ENCODE measurements at regions not wholly inside any gene's neighbourhood (a gene's known extent, or its start where the extent isn't known, plus 50 kb on each side); places are given as distances from the start of the nearest gene placed in this dataset.

DNA sequence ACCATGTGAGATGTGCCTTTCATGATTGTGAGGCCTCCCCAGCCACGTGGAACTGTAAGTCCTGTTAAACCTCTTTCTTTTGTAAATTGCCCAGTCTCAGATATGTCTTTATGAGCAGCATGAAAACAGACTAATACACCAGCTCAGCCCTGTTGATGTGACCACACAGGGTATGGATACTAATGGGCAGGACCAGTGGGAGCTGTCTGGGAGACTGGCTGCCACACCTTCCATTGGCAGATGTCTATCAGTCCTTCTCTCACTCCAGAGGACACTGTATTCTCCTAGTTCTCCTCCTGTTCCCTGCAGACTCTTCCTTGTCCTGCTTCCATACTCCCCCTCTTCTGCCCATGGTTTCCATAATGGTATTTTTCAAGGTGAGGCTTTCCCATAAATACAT lies 104.4 kb downstream of the PRLHR start:
- Histone ChIP-seq H3K9me3 (no peaks in the 10 kb centered on the region), H3K4me1 (no peaks in the 10 kb centered on the region), H3K4me2 (no peak overlapping the region), H3K4me3 (no peak overlapping the region), H3K27ac (no peak overlapping the region)
- ATAC-seq (no peak), FAIRE-seq (no peak), DNase-seq (ENCODE audit: low read depth in 1 of 2, low spot score in 1 of 2) (no peak)
- TF ChIP-seq FOSB (CRISPR knock-in tag; IDR thresholded peaks at IDR 0.05): no peak
- TF ChIP-seq HOXA7 (CRISPR knock-in tag; IDR thresholded peaks at IDR 0.05): no peak
- TF ChIP-seq, protein P1, sequence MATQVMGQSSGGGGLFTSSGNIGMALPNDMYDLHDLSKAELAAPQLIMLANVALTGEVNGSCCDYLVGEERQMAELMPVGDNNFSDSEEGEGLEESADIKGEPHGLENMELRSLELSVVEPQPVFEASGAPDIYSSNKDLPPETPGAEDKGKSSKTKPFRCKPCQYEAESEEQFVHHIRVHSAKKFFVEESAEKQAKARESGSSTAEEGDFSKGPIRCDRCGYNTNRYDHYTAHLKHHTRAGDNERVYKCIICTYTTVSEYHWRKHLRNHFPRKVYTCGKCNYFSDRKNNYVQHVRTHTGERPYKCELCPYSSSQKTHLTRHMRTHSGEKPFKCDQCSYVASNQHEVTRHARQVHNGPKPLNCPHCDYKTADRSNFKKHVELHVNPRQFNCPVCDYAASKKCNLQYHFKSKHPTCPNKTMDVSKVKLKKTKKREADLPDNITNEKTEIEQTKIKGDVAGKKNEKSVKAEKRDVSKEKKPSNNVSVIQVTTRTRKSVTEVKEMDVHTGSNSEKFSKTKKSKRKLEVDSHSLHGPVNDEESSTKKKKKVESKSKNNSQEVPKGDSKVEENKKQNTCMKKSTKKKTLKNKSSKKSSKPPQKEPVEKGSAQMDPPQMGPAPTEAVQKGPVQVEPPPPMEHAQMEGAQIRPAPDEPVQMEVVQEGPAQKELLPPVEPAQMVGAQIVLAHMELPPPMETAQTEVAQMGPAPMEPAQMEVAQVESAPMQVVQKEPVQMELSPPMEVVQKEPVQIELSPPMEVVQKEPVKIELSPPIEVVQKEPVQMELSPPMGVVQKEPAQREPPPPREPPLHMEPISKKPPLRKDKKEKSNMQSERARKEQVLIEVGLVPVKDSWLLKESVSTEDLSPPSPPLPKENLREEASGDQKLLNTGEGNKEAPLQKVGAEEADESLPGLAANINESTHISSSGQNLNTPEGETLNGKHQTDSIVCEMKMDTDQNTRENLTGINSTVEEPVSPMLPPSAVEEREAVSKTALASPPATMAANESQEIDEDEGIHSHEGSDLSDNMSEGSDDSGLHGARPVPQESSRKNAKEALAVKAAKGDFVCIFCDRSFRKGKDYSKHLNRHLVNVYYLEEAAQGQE (IDR thresholded peaks at IDR 0.05): no peak
- TF ChIP-seq HOXB5 (CRISPR knock-in tag; IDR thresholded peaks at IDR 0.05): no peak
- no peak for TF ChIP-seq EHMT2 (IDR thresholded peaks at IDR 0.05; ENCODE audit: low read depth)
- no peak for TF ChIP-seq RFX5 (IDR thresholded peaks at IDR 0.05)
- WGBS (ENCODE audit: missing lambda C conversion rate): 6% methylated on average over 1 of the region's 1 CpG
- POLR2A ChIA-PET: no interaction called here
- CTCF ChIA-PET: interaction anchor here (1.1 kb wide), 1 partner anchor 15 kb away, joined by 4 read pairs; no protein-coding TSS in a partner anchor

DNA sequence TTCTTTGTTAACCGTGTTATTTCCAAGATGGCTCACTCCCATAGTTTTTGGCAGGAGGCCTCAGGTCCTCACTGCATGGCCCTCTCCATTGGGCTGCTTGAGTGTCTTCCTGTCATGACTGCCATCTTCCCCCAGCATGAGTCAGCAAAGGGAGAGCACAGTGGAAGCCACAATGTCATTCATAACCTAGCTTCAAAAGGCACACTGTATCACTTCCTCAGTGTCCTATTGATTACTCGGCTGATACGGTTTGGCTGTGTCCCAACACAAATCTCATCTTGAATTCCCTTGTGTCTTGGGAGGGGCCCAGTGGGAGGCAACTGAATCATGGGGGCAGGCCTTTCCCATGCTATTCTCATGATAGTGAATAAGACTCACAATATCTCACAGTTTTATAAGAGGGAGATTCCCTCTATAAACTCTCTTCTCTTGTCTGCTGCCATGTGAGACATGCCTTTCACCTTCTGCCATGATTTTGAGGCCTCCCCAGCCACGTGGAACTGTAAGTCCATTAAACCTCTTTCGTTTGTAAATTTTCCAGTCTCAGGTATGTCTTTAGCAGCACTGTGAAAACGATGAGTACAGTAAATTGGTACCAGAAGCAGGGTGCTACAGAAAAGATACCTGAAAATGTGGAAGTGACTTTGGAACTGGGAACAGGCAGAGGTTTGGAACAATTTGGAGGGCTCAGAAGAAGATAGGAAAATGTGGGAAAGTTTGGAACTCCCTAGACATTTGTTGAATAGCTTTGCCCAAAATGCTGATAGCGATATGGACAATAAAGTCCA lies 106.5 kb downstream of the PRLHR start:
- ATAC-seq (no peak), FAIRE-seq (no peak), DNase-seq (ENCODE audit: low read depth in 1 of 2, low spot score in 1 of 2) (no peak)
- TF ChIP-seq CHD4 (IDR thresholded peaks at IDR 0.05; ENCODE audit: borderline replicate concordance) (no peak), RARB (CRISPR knock-in tag; IDR thresholded peaks at IDR 0.05) (no peak), MAZ (IDR thresholded peaks at IDR 0.05; ENCODE audit: borderline replicate concordance, low read depth, low read length) (no peak), RNF2 (IDR thresholded peaks at IDR 0.05; ENCODE audit: borderline replicate concordance, low read depth) (no peak), PHF8 (IDR thresholded peaks at IDR 0.05; ENCODE audit: borderline replicate concordance, low read depth) (no peak), ZNF302 (CRISPR knock-in tag; IDR thresholded peaks at IDR 0.05) (no peak), CHD2 (IDR thresholded peaks at IDR 0.05; ENCODE audit: low read length, partially characterized antibody) (no peak)
- TF ChIP-seq, protein P2, sequence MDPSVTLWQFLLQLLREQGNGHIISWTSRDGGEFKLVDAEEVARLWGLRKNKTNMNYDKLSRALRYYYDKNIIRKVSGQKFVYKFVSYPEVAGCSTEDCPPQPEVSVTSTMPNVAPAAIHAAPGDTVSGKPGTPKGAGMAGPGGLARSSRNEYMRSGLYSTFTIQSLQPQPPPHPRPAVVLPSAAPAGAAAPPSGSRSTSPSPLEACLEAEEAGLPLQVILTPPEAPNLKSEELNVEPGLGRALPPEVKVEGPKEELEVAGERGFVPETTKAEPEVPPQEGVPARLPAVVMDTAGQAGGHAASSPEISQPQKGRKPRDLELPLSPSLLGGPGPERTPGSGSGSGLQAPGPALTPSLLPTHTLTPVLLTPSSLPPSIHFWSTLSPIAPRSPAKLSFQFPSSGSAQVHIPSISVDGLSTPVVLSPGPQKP (IDR thresholded peaks at IDR 0.05; ENCODE audit: low read depth, low read length): no peak
- TF ChIP-seq, protein P3, sequence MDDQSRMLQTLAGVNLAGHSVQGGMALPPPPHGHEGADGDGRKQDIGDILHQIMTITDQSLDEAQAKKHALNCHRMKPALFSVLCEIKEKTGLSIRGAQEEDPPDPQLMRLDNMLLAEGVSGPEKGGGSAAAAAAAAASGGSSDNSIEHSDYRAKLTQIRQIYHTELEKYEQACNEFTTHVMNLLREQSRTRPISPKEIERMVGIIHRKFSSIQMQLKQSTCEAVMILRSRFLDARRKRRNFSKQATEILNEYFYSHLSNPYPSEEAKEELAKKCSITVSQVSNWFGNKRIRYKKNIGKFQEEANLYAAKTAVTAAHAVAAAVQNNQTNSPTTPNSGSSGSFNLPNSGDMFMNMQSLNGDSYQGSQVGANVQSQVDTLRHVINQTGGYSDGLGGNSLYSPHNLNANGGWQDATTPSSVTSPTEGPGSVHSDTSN (IDR thresholded peaks at IDR 0.05): no peak
- TF ChIP-seq, protein P4, sequence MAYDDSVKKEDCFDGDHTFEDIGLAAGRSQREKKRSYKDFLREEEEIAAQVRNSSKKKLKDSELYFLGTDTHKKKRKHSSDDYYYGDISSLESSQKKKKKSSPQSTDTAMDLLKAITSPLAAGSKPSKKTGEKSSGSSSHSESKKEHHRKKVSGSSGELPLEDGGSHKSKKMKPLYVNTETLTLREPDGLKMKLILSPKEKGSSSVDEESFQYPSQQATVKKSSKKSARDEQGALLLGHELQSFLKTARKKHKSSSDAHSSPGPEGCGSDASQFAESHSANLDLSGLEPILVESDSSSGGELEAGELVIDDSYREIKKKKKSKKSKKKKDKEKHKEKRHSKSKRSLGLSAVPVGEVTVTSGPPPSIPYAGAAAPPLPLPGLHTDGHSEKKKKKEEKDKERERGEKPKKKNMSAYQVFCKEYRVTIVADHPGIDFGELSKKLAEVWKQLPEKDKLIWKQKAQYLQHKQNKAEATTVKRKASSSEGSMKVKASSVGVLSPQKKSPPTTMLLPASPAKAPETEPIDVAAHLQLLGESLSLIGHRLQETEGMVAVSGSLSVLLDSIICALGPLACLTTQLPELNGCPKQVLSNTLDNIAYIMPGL (CRISPR knock-in tag; IDR thresholded peaks at IDR 0.05; ENCODE audit: borderline replicate concordance): no peak
- Histone ChIP-seq H3K4me2 (no peak overlapping the region), H3K4me3 (no peak overlapping the region), H3K4me1 (no peaks in the 10 kb centered on the region), H3K9me3 (no peaks in the 10 kb centered on the region), H3K27ac (no peak overlapping the region)
- POLR2A ChIA-PET: no interaction called here
- WGBS (ENCODE audit: missing lambda C conversion rate): 36% methylated on average over 7 of the region's 7 CpGs
- CTCF ChIA-PET: interaction anchor here (1.5 kb wide), 1 partner anchor 31 kb away, joined by 4 read pairs; no protein-coding TSS in a partner anchor

Measured in A549 (cell line).